NCI-H2227 (cell line): ENCODE measurements at regions not wholly inside any gene's neighbourhood (a gene's known extent, or its start where the extent isn't known, plus 50 kb on each side); places are given as distances from the start of the nearest gene placed in this dataset.

Experiments
- DNase-seq: peaks from one replicate; lab custom pipeline; 2025; ENCODE audit not compliant: unreplicated experiment; lab: John Stamatoyannopoulos, UW

DNA sequence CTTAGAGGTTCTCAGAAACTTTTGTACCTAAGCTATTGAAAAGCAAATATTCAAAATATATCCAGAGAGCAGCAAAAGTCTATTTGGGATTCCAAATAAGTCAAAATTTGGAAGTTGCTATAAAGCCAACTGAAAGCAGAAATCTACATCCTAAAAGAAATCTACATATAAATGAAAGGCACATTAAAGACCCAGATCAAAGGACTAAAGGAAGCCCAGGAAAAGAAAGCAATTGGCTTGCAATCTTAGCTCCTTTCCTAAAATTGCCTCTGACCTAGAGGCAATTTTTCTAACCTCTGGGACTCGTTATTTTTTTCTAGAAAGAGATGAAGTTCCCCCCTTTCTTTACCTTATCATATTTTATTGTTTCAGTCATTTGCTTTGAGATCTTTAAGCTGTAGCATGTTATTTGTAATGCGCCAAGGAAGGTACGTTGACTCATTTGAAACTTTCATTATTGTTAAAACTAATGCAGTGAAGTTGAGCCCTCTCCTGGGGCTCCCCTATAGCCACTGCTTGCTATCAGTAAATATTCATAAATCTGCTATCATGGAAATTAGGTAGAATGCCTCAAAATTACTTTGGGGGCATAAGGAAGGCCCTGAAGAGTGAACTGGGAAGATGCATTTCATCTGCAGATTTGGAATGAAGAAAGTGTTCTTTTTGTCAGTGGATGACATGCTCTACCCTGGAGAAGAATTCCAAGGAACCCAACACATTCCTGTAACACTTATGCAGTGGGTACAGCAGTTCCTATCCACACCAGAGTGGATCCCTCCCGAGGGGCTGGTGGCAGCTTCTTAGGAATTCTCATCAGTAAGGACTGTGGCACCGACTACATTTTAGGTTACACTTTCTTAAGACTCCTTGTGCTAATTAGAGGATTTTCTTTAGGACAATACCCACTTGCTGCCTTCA, 177.8 kb upstream of the IGFBP7 start:
- DNase-seq = no peak

DNA sequence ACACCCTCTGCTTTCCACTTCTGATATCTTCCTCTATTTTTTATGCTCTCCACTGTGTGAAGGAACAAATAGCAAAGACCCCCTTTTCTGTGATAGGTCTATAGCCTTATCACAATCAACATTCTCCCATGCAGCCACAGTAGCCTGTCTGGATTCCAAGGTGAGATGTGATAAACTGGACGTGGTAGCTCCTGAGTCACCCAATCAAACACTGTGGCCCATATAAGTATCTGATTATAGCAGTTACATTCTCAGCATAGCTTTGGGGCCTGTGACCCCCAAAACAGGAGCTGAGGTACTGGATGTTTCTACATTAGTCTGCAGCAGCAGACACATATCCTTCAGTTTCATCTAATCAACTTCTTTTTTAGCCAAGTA, 172.7 kb upstream of the IGFBP7 start:
- DNase-seq = no peak

- DNase-seq = no peak
Observed at GRCh38 chr4:57280481-57280880, 170.3 kb upstream of the IGFBP7 start.

- DNase-seq = no peak
Observed at GRCh38 chr4:57278780-57279179, 168.6 kb upstream of the IGFBP7 start.

GRCh38 chr4:57274082-57274481, 163.9 kb upstream of the IGFBP7 start:
- DNase-seq = no peak

DNA sequence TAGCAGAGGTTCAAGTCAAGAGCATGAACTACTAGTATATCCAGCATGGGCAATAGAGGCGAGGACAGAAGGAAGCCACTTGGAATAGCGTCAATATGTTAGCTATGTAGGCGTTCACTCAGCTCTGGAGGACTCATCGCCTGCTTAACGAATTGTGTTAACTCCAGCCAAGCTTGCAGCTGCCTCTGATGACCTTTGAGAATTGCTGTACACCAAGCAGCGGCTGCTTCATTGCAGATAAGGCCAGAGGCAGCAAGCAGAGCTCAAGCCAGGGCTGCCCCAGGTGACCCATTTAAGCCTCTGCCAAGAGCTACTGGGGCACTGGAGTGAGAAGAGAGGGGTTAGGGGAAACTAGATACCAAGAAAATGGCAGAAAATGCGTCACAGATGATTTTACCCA, 160.2 kb upstream of the IGFBP7 start:
- no peak for DNase-seq

- DNase-seq = no peak
Observed at GRCh38 chr4:57265831-57266582, 155.8 kb upstream of the IGFBP7 start.

DNA sequence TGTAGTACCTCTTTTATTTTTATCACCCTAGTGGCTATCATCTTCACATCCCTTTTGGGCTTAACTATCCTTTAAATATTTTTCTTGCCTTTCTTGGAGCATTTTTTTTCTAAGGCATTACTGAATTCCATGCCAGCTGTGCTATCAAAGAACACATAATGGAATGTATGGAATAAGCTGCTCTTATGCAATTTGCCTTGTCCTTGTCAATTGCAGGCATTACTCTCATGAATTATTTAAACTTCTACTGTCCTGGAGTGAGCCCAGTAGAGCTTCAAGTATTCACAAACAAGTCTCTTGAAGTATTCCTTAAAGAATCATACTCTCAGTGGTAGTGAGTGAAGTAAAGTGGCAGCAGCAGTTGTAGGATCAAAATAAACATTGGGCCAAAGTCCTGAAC, 144.6 kb upstream of the IGFBP7 start:
- DNase-seq = no peak

GRCh38 chr4:57249083-57249482, 138.9 kb upstream of the IGFBP7 start:
- no peak for DNase-seq

DNA sequence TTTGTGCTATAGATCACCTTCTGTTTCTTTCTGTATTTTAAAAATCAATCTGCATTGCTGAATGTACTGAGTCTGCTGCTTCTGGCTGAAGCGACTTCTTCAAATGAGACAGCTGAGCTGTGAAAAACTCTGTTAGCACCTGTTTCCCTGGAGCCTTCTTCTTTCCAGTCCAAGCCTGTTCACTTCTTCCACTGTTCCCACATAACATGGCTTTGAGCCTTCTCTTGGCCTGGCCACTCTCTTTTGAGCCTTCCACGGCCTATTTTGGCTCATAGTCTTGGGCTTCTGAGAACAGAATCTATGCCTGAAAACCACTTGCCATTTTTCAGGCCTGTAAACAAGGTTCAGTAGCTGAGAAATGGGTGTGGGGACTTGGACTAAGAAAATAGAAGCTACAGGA, 132.9 kb upstream of the IGFBP7 start:
- no peak for DNase-seq

GRCh38 chr4:57234252-57234775, 124.1 kb upstream of the IGFBP7 start:
- DNase-seq = no peak

DNA sequence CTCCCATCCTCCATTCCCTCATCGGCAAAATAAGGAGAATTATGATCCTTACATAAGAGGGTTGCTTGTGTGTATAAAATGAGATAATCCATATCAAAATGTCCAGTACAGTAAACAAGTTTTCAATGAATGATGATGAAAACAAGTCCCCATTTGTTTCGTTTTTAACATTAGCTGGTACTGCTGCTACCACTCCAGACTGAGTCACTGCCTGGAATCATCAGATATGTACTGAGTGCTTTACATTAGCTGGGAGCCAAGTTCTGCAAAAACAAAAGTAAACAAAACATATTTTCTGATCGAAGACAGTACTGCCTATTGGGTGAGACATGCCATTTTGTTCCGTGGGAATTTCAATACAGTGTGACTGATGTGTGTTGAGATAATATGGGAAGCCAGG, 123.2 kb upstream of the IGFBP7 start:
- no peak for DNase-seq

- DNase-seq = no peak
Observed at GRCh38 chr4:57231781-57232180, 121.6 kb upstream of the IGFBP7 start.

GRCh38 chr4:57220734-57221133, 110.5 kb upstream of the IGFBP7 start:
- no peak for DNase-seq

DNA sequence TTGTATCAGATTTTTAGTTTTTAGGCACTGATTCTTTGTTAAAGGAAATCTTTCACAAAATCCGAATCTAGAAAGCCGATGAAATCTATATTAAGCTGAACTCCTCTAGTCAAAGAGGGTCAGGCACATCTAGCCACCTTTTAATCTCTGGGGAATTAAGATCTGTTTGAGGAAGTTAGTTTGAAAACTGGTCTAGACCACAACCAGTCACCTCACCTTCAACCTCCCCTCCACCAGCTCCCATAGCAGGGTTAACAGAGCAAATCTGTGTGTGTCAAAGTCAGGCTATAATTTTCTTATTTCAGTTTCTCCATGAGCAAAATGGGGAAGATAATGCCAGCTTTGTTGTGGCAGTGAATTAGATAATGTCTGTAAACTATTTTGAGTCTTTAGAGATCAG, 110.0 kb upstream of the IGFBP7 start:
- DNase-seq = no peak

DNA sequence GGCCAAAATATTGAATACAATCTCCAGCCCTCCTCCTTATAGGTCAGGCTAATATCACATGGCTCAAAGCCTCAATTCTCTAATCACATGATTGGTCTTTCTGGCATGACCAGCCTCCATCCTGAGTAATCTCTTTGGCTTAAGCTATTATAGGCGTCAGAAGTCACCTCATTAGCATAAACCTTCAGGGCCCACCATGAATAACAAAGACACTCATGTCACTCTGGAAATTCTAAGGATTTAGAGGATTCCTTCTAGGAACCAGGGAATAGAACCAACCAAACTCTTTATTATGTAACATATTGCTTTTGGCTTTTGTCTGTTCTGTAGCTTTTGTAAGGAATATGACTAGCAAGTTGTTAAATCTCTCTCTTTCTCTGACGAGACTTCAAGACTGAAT, 109.2 kb upstream of the IGFBP7 start:
- DNase-seq = no peak

DNA sequence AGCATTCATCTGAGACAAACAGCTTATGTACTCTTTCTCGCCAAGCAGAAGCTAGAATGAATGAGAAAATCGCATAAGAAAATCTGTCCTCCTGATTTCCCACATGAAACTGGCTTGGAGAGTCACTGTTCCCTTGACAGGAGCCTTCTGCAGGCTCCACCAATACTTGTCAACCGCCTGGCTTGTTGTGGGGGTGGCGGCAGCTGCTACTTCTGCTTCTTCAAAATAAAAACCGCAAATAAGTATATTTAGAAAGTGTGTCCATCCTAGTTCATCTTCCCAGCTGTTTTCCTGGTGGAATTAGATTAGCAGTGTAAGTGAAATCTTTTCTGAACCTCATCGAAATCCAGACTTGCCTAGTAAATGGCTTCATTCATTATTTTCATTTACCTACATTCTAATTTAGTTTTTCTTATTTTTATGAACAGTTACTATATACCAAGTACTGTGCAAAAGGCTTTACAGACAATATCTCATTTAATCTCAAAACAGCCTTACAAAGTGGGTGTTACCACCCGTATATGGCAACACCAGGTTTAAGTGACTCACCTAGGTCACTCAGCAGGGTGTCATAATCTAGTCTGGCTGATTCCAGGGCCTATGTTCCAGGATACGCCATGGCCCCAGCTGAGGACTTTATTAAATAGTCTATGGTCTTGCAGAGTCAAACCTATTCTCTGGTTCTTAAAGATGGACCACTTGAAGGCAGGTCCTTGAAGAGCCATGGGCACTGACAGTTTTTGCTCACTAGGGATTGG, 104.6 kb upstream of the IGFBP7 start:
- DNase-seq = no peak

DNA sequence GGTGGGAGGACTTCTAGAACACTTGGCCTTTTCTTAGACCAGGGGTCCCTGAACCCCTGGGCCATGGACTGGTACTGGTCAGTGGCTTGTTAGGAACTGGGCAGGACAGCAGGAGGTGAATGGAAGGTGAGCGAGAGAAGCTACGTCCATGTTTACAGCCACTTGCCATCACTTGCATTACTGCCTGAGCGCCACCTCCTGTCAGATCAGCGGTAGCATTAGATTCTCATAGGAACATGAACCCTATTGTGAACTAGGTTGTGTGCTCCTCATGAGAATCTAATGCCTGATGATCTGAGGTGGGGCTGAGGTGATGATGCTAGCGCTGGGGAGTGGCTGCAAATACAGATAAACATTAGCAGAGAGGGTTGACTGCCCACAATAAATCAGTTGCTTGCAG, 100.9 kb upstream of the IGFBP7 start:
- no peak for DNase-seq

GRCh38 chr4:57206172-57206571, 96.0 kb upstream of the IGFBP7 start:
- no peak for DNase-seq

GRCh38 chr4:57205580-57205979, 95.4 kb upstream of the IGFBP7 start:
- no peak for DNase-seq

DNA sequence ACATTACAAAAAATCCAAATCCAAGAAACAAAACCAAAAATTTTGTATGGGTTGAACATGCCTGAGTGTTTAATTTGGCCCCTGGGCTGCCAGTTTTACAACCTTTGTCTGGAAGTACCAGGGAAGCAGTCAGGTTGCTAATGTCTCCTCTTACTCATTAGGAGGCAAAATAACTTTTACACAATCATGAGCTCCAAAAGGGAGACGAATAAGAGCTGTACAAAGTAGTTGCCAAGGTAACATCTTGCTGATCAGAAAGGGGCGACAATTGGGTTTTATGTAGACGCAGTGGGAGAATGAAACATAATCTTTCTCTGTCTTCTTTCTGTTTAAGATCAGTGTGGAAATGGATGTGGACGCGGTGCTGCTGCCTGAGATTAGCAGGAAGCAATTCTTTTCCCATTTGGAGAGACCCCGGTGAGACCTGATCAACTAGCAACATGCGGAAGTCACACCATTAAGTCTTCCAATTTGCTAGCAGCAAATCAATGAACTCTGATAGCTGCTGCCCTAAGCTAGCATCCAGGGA, 90.7 kb upstream of the IGFBP7 start:
- DNase-seq = no peak
